CD4-positive, alpha-beta T cell treated with Interleukin-6 at 100 ng/mL for 8 hours (primary cell): ENCODE measurements at regions not wholly inside any gene's neighbourhood (a gene's known extent, or its start where the extent isn't known, plus 50 kb on each side); places are given as distances from the start of the nearest gene placed in this dataset.

Experiments used
- DNase-seq: peaks from one replicate; pipeline ENCODE4 v3.0.0-alpha.2; 2020; ENCODE audit warnings: mixed read lengths, low spot score

DNA sequence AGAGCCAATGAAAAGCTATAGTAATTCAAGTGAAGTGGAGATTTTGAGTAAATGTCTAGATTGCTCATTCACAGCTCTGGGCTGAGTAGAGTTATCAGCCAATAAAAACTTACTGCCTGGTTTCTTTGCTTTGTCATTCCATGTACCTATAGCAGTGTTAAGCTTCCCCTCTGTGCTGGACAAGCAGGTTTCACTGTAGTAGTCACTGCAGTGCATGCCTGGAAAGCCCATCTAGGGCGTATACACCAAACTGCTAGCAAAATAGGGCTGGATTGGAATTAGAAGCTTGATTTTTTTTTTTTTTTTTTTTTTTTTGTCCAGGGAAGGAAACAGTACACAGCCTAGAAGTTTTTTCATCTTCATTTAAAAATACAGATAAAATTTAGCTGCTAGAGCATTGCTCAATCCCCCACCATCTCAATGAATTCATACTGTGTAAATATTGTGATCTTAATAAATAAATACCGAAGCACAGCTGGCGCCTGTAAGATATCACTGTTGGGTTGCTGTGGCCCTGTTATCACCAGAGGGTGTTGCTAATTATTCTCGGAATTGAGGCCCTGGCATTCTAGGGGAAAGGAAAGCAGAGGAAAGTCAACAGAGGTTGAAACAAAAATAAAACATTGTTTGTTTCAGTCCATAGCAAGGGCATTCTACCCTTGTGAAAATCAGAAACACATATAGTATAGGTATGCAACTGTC lies 968.5 kb upstream of the GJE1 start:
- DNase-seq: no peak

DNA sequence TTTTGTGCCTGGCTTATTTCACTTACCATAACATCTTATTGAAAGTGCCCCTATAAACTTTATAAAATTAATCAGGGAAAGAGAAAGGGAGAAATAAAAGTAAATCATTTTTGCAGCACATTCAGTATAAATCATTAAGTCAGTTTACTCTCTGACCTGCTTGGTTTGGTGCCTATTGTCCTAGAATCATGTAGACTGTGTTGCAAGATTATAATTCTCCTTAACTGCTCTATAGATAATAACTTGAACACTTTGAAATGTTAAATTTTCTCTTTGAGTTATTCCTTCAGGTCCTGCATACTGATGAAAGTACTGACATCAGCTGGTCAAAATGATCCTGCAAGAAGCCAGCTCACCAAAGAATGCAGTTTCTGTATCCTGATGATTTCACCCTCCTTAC lies 969.6 kb upstream of the GJE1 start:
- no peak for DNase-seq

DNA sequence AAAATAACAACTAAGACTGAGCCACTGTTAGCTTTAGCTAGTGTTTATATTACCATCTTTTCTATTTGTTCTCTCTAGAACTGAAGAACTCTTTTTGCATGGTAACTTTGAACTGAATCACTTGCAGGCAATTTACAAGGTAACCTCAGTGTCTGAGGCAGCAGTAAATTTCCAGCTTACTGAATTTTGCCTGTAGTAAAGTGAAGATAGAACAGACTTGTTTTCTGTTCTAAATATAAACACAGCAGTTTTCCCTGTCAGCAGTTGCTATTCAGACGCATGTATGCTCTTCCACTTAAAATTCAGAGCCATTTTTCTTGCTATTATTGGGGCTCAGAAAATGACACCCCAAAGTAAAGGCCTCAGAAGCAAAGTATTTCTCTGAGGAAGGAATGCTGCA lies 974.0 kb upstream of the GJE1 start:
- DNase-seq: no peak

DNA sequence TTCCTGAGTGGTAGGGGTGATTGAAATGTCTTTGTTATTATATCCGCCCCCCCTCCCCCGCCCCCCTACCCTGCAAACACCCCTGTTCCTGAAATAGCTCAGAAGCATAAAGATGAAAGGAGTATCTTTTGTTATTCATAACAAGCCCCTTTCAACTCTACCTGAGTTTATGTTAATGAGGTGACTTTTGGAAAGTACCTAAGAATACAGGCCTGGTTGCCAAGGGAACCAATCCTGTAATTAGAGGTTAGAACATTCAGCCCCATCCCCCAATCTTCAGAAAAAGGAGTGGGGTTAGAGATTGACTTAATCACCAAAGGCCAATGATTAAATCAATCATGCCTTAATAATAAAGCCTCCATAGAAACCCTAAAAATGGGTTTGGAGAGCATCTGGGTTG lies 979.2 kb upstream of the GJE1 start:
- DNase-seq: no peak

DNA sequence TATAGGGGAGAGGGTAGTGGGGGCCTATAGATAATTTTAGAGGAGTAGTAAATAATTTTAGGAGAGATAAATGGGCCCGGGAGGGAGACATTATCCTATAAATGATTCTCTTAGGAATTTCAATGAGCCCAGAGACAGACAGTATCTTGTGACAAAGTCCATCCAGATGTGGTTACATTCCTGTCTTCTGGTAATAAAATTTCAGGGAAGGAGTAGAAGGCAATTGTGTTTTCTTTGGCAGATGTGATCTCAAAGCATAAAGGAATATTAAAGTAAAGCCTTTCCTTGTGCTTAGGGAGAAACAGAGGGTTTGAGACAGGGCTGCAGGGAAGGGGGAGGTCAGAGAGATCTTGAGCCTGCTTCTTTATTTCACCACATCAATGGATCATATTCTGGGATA lies 979.8 kb upstream of the GJE1 start:
- DNase-seq: no peak

DNA sequence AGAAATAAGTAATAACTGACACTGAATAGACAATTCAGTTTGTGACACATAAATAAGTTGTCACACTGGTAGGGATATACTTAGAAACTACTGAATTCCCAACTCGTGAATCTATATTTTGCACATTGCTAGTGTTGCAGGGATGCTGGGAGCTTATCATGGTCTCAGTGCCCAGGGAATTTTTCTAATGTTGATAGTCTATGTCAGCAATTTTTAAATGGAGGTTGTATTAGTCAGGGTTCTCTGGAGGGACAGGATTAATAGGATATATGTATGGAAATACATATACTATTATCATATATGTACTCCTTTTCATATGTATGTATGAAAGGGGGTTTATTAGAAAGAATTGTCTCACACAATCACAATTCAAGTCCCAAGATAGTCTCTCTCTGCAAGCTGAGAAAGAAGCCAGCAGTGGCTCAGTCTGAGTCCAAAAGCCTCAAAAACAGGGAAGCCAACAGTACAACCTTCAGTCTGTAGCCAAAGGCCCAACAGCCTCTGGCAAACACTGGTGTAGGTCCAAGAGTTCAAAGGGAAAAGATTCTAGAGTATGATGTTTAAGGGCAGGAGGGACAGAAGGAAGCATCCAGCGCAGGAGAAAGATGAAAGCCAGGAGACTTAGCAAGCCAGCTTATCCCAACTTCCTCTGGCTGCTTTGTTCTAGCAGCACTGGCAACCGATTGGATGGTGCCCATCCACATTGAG lies 980.9 kb upstream of the GJE1 start:
- DNase-seq: no peak

DNA sequence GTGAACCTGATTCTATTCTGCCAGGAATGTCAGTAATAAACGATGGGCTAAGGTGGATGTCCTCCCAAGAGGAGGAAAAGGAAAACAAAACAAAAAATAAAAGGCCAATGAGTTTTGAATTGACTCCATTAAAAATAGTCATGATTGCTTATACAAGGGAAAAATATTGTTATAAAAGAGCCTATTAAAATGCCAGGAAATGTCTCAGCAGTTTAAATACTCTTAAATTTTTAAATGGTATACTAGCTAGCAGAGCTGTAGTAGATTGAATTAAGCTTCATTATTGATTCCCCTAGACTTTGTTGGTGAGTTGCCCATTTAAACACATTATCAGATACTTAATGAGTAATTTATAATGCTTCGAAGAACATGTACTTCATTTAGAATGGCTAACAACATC lies 990.9 kb upstream of the GJE1 start:
- DNase-seq: no peak

DNA sequence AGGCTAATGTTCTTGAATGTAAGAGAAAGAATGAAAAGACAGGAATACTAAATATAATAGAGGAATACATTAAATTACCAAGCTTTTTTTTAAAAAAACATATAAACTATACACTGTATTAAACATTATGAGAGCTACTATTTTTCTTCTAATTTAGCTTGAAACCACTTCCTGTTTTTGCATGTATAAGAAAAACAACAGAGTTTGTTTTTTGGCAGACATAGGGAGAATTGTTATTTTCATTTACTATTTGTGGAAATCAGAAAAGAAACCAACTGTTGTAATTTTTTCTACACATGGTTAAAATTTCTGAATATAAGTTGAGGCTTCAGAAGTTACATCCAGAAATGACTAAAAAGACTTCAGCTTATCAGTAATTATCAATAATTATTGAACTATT lies 991.8 kb upstream of the GJE1 start:
- DNase-seq: no peak

DNA sequence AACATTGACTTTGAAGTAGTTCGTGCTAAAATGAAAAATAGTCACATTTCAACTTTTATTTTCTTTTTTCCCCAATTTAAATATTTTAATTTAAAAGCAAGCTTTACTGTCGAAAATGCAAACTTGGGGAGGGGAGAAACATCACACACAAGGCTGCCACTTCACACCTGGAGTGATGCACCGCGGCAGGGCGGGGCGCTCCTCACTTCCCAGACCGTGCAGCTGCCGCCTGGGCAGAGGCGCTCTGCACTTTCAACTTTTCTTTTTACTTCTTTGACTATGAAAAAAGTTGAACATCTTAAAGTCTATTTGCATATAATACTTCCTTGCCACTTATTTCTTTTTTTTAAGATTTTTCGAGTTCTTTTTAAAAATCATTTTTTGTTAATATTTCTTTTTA lies 993.3 kb upstream of the GJE1 start:
- no peak for DNase-seq

DNA sequence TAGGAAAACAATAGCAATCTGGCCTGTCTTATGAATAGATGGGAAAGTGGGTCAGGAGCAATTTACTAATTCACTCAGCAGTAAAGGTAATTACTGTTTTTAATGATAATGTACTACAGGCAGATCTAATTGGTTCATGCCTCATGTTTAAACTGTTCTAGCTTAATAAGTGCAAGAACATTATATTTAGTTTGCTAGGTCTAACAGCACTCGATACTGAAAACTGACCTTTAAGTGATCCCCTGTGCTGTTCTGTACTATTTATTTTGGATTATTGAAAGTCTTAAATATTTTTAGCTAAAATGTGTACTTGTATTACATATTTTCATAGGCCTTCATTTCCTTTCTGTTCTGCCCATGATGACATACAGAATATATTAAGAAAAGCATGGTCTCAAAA lies 998.0 kb upstream of the GJE1 start:
- DNase-seq: no peak

DNA sequence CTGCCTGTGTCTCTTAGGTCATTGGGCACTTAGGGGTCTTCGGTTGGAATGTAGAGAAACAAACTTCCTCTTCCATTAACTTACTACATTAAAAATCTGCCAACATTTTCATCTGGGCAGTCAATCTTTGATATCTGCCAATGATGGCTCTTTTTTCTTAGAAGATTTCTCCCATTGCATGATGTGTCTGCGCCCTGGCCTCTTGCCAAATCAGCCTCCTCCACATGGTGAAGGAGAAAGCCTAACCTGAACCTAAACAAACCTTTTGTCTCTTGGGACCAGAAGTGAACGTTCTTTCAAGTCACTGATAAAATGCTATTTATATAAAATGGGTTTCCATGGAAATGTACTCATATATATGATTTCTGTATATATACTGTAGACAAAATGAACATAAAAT lies 998.9 kb upstream of the GJE1 start:
- no peak for DNase-seq

DNA sequence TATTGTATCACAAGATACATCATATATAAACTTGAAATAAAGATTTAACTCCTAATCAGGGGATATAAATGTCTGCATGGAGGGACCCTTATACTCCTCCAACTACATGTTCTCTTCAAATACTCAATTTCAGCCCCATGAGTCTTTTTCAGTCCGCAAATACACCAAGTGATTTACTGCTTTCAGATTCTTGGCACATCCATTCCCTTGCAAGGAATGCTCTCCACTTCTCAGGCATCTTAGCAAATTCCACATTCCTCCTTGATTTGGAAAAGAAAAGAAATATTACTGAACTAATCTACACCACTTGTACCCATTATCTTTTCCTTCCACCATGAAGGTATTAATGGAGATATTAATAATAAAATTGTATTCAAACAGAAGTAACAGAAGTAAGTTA lies 999.4 kb upstream of the GJE1 start:
- DNase-seq: no peak

DNA sequence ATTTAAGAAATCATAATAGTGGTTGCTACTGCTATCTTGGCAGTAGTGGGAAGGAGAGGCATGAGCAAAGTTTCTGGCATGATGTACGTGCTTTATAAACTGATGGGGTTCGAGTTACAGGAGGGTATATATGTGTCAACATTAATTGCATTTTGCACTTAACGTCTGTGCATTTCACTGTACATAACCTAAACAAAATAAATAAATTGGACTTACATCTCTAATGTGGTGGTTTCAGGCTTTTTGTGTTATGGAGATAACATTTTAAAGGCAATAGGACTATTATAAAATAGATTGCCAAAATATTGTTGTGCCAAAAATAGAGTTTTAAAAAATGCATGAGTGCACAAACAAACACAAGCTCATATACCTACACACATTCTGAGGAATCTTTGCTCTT lies 1001.1 kb upstream of the GJE1 start:
- no peak for DNase-seq

DNA sequence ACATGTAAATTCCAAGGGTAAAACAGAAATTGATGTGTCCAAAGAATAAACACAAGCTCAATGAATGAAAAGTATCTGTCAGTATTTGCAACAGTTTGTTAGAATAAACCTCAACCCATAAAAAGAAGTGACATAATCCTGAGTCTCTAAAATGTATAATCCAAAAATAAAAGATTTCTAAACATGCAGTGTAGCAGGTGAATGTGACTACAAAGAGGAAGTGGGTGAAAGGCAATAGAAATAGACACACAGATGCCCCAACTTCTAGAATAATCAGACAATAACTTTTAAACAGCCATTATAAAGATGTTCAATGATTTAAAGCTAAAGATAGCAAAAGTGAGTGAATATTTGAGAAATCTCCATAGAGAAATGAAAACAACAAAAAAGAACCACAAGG lies 1009.2 kb upstream of the GJE1 start:
- no peak for DNase-seq

DNA sequence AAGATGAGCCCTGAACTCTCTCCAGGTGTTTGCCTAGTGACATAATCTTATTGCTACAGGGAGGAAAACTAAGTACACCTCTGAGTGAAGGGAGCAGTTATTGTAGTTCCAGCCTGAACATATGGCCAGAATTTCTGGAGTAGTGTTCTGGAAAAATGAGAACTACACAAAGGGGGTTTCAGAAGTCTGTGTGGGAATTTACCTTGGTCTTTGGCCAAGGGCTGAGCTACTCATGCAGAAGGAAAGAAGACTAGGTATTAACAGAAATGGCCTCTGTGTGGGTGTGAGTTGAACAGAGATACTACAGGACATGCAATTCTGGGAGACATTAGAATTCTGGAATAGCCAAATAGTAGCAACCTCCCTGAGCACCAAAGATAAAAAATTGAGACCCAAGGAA lies 1009.7 kb upstream of the GJE1 start:
- DNase-seq: no peak

DNA sequence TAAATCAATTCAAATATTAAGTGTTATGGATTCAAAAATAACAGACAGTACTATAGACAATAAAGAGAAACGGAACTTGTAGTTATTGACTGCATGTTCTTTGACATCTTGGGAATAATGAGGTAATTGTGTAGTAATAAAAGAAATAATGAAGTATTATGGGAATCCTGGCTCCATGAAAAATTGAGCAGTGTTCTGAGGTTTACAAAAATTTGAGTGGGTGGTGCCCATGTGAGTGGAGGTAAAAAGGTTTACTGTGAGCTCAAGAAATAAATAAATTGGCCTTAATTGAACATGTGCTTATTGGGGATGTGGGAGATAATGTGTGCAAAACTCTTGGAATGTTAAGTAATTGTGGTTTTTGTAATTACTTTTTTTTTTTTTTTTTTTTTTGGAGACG lies 1013.7 kb upstream of the GJE1 start:
- no peak for DNase-seq

DNA sequence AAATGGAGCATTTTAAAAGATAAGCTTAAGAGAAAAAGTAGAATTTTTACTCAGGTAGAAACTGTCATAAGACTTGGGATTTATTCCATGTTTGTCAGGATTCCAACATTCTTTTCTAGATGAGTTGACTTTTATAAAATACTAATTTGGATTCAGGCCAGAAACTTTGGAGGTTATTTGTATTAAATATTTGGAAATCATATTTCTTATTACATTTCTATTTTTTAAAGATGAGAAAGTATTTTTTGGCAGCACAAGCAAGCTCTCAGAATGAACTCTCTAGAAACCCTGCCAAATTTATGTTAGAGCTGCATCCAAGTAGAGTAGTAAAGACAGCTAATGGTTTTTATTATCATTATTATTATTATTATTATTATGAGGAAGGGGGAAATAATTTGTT lies 1014.9 kb upstream of the GJE1 start:
- DNase-seq: no peak

DNA sequence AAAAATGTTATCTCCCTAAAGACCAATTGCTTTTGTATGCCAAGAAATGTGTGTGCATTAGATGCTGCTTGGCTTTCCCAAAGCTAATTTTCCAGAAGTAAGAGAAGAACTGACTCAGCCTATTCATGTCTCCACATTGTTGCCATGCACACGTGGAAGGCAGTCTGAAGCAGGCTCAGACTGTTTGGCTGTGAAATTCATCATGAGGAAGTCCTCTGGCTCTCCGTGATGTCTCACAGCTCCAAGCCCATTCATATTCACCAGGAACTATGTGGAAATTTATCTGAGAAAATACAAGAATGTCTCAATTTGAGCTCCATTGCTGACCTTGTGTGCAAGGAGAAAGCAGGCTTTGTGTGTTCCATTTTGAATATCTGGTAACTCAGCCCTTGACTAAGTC lies 1022.2 kb upstream of the GJE1 start:
- DNase-seq: no peak

DNA sequence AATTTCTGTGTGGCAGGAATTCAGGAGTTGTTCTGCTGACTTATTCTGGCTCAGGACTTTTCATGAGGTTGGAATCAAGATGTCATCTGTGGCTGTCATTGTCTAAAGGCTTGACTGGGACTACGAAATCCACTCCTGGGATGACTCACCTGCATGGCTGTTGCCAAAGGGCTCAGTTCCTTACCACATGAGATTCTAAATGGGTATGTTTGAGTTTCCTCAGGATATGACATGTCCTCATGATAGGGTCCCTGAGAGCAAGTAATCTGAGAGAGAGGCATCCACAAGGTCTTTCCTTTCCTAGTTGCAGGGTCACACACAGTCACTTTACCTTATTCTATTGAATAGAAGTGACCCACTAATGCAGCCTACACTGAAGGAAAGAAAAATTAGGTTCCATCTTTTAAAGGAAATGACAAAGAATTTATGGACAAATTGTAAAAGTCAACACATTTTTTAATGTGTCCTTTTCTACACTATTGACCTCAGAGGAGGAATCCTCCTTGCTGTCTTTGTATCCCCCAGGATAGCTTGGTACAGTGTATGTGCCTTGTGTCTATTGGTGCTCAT lies 1025.0 kb upstream of the GJE1 start:
- DNase-seq: no peak

DNA sequence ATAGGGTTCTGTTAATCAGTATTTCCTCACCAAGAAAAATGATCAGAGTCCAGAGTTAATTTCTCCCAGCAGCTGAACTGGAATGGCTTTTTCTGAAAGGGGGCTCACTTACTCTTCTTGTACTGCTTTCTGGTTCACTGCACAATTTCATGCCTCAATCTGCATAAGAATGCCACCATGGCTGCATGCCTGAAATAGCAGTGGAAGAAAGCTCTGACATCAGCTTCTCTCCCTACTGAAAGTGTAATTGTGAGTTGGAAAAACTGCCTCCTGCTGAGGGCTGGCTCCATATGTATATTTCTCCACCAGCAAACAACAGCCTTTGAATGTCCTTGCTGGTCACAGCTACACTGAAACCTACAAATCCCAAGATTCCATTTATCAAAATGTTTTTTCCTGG lies 1027.2 kb upstream of the GJE1 start:
- no peak for DNase-seq

DNA sequence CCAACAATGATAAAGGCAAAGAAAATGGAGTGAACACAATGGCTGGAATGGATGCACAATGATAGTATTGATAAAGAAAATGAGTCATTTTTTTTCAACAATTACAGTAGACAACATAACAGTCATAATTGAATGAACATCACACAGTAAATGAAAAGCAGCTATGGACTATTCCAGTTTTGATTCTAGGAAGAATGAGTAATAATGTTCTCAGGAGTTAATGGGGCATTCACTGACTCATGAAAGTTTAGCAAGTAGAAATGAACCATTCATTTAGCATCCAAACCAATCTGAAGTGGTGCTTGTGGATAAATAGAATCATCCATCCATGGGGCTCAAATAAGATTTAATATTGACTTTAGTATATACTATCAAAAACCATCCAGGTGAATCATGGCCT lies 1029.5 kb upstream of the GJE1 start:
- no peak for DNase-seq

DNA sequence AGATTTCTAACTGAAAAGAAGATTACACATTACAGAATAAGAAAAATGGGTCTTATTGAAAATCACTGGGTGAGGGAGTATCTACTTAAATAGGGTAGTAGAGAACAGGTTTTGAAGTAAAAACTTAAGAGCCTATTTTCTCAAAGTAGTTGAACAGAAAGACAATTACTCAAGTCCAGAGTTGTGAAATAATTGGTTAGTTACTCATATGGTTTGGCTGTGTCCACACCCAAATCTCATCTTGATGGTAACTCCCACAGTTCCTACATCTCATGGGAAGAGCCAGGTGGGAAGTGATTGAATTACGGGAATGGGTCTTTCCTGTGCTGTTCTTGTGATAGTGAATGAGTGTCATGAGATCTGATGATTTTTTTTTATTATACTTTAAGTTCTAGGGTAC lies 1035.3 kb upstream of the GJE1 start:
- no peak for DNase-seq

DNA sequence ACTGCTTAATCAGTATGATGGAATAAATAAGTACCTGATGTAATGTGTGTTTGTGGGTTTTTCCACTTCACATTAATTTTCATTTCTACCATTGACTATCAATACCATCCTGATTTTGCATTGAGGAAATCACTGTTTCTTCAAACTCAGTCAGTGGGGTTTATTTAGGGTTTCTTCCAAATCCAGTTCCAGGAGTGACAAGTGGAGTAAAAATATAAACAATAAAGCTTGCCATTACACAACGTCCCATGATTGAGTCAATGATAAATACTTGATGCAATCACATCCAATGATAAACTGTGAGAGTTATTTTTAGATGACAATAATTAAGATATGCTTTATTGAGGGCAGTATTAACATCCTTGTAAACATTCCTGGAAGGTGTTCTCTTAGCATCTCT lies 1037.4 kb upstream of the GJE1 start:
- DNase-seq: no peak

DNA sequence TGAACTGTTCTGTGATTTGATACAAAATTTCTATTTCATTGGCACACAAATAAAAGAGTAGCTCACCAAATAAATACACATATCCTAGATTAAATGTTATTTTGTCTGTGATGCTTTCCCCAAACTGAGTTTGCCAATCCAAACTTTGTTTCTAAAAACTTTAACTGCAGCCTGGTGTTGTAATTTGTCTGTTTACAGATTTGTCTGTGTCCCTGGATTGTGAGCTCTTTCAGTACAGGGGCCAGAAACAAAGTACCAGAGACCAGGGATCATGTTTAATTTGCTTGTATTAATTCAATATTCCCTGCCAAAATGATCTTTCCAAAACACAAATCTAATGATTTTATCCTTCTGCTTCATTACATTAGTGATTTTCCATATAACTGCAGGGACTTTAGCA lies 1044.6 kb upstream of the GJE1 start:
- DNase-seq: no peak
